ENCODE measurements at regions not wholly inside any gene's neighbourhood (a gene's known extent, or its start where the extent isn't known, plus 50 kb on each side); places are given as distances from the start of the nearest gene placed in this dataset.

DNA sequence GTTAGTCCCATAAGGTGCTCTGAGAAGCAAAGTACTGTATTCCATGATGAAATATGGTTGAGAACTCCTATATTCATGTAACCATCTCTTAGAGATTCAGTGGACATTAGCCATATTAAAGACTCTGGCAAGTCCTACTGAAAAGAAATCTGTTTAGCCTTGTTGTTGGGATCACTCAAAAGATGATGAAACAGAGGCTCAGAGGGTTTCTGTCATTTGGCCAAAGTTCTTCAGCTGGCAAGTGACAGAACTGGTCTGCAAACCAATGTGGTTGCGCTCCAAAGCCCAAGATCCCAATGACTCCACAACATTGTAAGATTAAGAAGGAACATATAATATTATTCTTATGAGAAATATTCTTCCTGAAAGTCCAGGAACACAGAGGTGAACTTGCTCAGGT lies 462.9 kb downstream of the ACTL7B start:
- no peak for TF ChIP-seq REST (IDR thresholded peaks at IDR 0.05; ENCODE audit: unreplicated experiment)
- no peak for TF ChIP-seq NANOG (IDR thresholded peaks at IDR 0.05; ENCODE audit: borderline replicate concordance)
- no peak for TF ChIP-seq CTCF (conservative IDR thresholded peaks at IDR 0.05; ENCODE audit: low read depth in 2 of 2)
- TF ChIP-seq EZH2 (IDR thresholded peaks at IDR 0.05; ENCODE audit: low read depth, unreplicated experiment): no peak
- TF ChIP-seq CREB1 (CRISPR knock-in tag; IDR thresholded peaks at IDR 0.05; ENCODE audit: low read depth): no peak
- TF ChIP-seq POLR2AphosphoS5 (IDR thresholded peaks at IDR 0.05; ENCODE audit: low read depth): no peak
- TF ChIP-seq EZH2phosphoT487 (IDR thresholded peaks at IDR 0.05; ENCODE audit: unreplicated experiment): no peak
- no peak for TF ChIP-seq STAT1 (IDR thresholded peaks at IDR 0.05; ENCODE audit: unreplicated experiment)

All from GM23338 (cell line).